Muscle of arm (tissue), 1 donor: ENCODE measurements at regions not wholly inside any gene's neighbourhood (a gene's known extent, or its start where the extent isn't known, plus 50 kb on each side); places are given as distances from the start of the nearest gene placed in this dataset.

Experiments used
- DNase-seq: peaks from one replicate; pipeline ENCODE4 v3.0.0-alpha.2; 2013

GRCh38 chr2:23077596-23077995, 307.4 kb upstream of the KLHL29 start:
- DNase-seq, result no peak

- peak; percentile 70 for DNase-seq
Observed at GRCh38 chr2:23078784-23079434, 306.1 kb upstream of the KLHL29 start.

GRCh38 chr2:23083966-23084365, 301.0 kb upstream of the KLHL29 start:
- no peak for DNase-seq

DNA sequence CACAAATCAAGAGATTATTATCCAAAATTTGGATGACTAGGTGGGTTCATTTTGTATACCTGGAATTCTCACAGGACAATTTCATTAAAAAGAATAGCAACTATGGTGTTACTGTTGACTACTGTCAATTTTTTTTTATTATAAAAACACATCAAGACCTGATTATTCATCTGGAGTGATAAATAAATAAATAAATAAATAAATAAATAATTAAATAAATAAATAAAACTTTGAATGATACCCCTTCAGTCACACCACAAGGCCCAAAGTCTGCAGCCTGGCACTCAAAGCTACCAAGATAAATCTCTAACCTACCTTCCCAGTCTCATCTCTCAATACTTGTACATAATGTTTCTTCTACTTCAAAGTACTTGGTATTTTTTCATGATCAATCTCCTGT, 294.0 kb upstream of the KLHL29 start:
- no peak for DNase-seq

- no peak for DNase-seq
Observed at GRCh38 chr2:23091900-23092299, 293.1 kb upstream of the KLHL29 start.

GRCh38 chr2:23092831-23093230, 292.1 kb upstream of the KLHL29 start:
- DNase-seq, result peak; percentile 47

GRCh38 chr2:23093513-23093912, 291.5 kb upstream of the KLHL29 start:
- DNase-seq, result no peak

- no peak for DNase-seq
Observed at GRCh38 chr2:23096906-23097602, 287.9 kb upstream of the KLHL29 start.

GRCh38 chr2:23100406-23100805, 284.6 kb upstream of the KLHL29 start:
- no peak for DNase-seq

DNA sequence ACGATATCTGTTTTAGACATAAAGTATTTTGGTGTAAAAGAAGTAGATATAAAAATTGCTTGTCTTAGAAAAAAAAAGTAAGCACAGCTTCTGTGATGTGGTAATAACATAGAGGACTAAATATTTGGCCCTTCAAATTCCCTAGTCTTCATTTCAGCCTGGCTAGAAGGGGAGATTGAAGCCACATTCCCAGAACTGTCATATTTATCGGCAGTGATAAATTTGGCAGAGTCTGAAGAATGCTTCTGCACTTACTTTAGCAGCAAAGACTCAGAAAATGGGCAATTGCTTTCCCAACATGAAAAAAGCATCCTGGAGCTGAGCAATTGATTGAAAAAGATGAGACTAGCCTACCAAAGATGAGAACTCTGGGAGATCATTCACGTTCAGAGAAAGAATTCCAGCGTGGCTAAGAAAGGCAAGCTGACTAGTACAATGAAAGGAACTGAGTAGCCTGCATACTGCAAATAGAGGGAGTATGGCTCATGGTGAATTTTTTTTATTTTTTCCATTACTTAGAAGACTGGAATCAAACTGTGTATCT, 278.7 kb upstream of the KLHL29 start:
- peak; percentile 27 for DNase-seq

GRCh38 chr2:23107327-23107941, 277.5 kb upstream of the KLHL29 start:
- no peak for DNase-seq

- no peak for DNase-seq
Observed at GRCh38 chr2:23111263-23111662, 273.7 kb upstream of the KLHL29 start.

DNA sequence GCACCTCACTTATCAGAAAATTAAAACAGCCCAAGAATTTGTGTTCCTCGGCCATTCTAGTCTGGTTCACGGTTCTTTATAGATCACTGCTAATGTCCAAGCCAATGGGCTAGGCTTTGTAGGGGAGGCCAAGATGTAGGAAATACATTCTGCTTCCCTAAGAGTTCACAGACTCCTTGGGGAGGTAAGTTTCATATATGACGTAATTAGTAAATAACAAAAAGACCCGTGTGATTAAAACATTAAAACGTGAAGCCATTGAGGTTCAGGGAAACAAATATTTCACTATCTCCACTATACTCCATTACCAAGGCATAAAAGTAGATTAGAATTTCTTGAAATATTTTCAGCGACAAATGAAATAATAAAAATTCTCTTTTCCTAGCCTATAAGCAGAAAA, 272.5 kb upstream of the KLHL29 start:
- DNase-seq, result no peak

DNA sequence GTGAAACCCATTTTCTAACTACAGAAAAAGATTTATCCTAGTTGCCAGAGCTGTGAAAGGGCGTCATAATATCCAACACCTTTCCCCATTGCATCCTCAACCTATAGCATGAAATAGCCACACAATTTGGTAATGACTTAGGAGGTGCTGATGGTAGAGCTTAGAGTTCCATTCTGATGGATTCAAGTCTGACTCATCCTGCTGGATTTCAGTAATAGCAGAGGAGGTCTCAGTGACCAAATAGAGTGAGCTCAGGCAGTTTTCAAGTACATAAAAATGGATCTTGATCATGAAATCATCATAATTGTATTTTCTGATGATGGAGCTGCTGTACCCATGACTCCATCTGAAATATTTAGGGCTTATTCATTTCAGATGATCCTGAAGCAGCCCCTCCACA, 270.7 kb upstream of the KLHL29 start:
- no peak for DNase-seq

GRCh38 chr2:23118313-23118712, 266.7 kb upstream of the KLHL29 start:
- DNase-seq, result no peak

- DNase-seq, result no peak
Observed at GRCh38 chr2:23118894-23119293, 266.1 kb upstream of the KLHL29 start.

DNA sequence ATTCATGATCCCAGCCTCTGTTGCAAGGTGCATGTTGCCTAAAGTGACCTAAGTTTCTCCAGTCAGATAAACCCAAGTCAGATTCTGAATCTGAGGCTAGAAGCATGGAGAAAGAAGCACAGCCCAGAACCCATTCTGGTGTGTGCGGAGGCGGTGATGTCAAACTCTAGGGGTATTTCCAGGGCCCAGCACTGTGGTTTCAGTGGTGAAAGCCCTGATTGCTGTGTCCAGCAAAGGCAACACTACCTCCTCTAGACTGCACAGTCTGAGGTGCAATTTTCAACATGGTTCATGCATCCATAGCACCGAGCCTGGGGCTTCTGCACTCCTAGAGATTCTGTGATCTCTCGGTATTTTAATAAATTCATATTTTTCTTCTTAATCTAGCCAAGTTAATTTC, 264.8 kb upstream of the KLHL29 start:
- no peak for DNase-seq

DNA sequence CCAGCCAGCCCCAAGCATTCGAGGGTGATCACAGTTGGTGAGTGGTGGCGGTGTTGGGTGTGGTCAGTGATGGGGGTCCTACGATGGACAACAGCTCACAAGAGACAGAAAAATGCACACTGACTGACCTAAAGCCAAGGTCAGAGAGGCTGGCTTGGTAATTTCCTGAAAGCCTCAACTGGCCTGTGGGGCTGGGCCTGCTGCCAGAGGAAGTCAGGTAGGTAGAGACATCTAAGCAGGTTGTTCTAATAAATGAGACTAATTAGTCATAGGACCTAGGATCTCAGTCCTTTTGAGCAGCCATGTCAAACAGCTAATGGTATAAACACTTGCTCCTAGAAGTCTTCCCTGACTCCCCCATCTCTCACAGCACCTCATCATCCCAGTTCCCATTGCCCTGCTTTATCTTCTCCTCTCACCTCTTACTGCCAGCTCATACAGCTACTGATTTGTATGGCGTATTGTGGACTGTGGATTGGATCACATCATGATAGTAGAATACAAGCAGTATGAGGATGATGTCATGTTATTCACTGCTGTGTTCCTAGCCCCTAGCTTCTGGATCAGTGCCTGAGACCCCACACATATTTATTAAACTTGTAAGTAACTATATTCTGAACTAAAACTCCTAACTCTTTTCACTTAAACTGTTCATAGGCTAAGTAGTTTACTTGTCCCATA, 262.9 kb upstream of the KLHL29 start:
- no peak for DNase-seq

DNA sequence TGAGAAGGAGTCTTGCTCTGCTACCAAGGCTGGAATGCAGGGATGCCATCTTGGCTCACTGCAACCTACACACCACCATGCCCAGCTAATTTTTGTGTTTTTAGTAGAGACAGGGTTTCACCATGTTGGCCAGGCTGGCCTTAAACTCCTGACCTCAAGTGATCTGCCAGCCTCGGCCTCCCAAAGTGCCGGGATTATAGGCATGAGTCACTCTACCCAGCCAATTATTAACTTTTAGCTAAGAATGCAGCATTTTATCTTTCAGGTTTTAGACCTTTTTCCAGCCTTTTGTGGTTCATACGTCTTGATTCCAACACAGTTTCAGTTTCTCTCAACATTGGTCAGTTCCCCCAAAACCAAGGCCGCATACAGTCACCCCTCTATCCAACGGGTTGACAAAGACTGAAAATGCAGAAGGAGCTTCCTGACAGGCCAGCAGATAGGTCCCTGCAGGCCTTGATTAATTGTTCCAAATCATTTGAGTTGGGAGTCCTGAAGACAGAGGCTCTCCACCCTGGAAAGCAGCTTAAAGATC, 262.2 kb upstream of the KLHL29 start:
- DNase-seq, result no peak

GRCh38 chr2:23123686-23124085, 261.3 kb upstream of the KLHL29 start:
- DNase-seq, result no peak

- no peak for DNase-seq
Observed at GRCh38 chr2:23124214-23124750, 260.7 kb upstream of the KLHL29 start.

- DNase-seq, result no peak
Observed at GRCh38 chr2:23127465-23127864, 257.5 kb upstream of the KLHL29 start.
